Ovary (tissue), 7 donors: ENCODE measurements at regions not wholly inside any gene's neighbourhood (a gene's known extent, or its start where the extent isn't known, plus 50 kb on each side); places are given as distances from the start of the nearest gene placed in this dataset.

Experiments used
- DNase-seq, 5 donors: peaks; one replicate each; pipeline ENCODE4 v3.0.0-alpha.2; 2019 to 2020
- H3K27ac ChIP-seq, 2 donors: fragments of 200-600 bp; one replicate each; pipeline versions ENCODE4 v1.5.1 to v1.8.0; 2019 to 2022
- H3K27me3 ChIP-seq: fragments of 200-600 bp; one replicate; pipeline ENCODE4 v1.8.0; 2022
- H3K36me3 ChIP-seq: fragments of 200-600 bp; sonication (generic); one replicate; pipeline ENCODE4 v1.5.1; 2019
- H3K4me1 ChIP-seq: one replicate; pipeline ENCODE4 v1.8.1; 2013; ENCODE audit warnings: mild to moderate bottlenecking, moderate library complexity; ENCODE audit not compliant: insufficient read depth
- H3K4me3 ChIP-seq: fragments of 200-600 bp; sonication (generic); one replicate; pipeline ENCODE4 v1.5.1; 2017
- H3K9me3 ChIP-seq, 2 donors: fragments of 200-600 bp in 1 of 2; sonication (generic) in 1 of 2; one replicate each; pipeline versions ENCODE4 v1.5.1 to v1.8.1; 2013 to 2019; ENCODE audit warnings: mild to moderate bottlenecking in 1 of 2, moderate library complexity in 1 of 2
- EP300 ChIP-seq: sonication (generic); formaldehyde crosslinking; IDR thresholded peaks from one replicate; pipeline ENCODE4 v1.6.1; 2017; ENCODE audit warnings: antibody characterized with exemption
- POLR2A ChIP-seq: fragments of 450-650 bp; IDR thresholded peaks from one replicate; pipeline ENCODE4 v1.6.1; 2017; ENCODE audit warnings: antibody characterized with exemption, mild to moderate bottlenecking, moderate library complexity
- WGBS, 3 donors: extraction: QIAGEN DNeasy Blood & Tissue Kit in 1 of 3; methylation state at CpG; one replicate each; pipeline versions ENCODE4 v1.1.5 to v1.1.7; 2013 to 2017; 5-methylcytosine and 5-hydroxymethylcytosine counted together
- intact Hi-C, 4 donors: fragments of 100-400 bp; cut with DNase I; formaldehyde crosslinking; loops; one replicate each; pipeline versions ENCODE4 v1.11.0 to v1.15.1; 2022 to 2023
- TF ChIP-seq, protein P1 (sequence below), 3 donors: fragments of 450-650 bp in 2 of 3; fragments of 200-600 bp in 1 of 3; IDR thresholded peaks; one replicate each; pipeline versions ENCODE4 v1.5.1 to v1.8.0; 2016 to 2022; ENCODE audit warnings: antibody characterized with exemption in 3 of 3, mild to moderate bottlenecking in 1 of 3
- donor health status: DM: no; HTN: no; CAD: no; lungs with moderate emphysema.
- donor health status: DM: no; HTN: no; CAD: no.
- donor health status: Bipolar disorder and iron deficiency.
- donor health status: DM: no; HTN: no; CAD: no.
- donor health status: DM: yes; HTN: yes; CAD: no.

DNA sequence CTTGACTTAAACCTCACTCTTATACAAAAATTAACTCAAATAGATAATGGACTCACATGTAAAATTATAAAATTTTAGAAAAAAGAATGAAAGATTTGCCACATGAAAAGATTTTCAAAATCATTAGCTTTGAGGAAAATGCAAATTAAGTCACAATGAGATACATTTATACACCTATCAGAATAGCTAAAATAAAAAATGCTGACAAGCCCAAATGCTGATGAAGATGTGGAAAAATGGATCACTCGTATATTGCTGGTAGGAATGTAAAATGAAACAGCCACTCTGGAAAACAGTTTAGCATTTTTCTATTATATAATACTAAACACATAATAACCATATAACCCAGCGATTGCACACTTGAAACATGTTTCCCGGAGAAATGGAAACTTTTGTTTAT is 316.2 kb downstream of the ANKRD50 start:
- Histone ChIP-seq H3K36me3 (no peaks in the 10 kb centered on the region), H3K4me3 (no peak overlapping the region), H3K27me3 (no peaks in the 10 kb centered on the region), H3K4me1 (no peaks in the 10 kb centered on the region), H3K9me3 (no peaks in the 10 kb centered on the region), H3K27ac (no peak overlapping the region)
- intact Hi-C loops, result no loop called here
- no peak for TF ChIP-seq EP300
- TF ChIP-seq, protein P1, sequence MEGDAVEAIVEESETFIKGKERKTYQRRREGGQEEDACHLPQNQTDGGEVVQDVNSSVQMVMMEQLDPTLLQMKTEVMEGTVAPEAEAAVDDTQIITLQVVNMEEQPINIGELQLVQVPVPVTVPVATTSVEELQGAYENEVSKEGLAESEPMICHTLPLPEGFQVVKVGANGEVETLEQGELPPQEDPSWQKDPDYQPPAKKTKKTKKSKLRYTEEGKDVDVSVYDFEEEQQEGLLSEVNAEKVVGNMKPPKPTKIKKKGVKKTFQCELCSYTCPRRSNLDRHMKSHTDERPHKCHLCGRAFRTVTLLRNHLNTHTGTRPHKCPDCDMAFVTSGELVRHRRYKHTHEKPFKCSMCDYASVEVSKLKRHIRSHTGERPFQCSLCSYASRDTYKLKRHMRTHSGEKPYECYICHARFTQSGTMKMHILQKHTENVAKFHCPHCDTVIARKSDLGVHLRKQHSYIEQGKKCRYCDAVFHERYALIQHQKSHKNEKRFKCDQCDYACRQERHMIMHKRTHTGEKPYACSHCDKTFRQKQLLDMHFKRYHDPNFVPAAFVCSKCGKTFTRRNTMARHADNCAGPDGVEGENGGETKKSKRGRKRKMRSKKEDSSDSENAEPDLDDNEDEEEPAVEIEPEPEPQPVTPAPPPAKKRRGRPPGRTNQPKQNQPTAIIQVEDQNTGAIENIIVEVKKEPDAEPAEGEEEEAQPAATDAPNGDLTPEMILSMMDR (IDR thresholded peaks at IDR 0.05), result no peak
- DNase-seq, result no peak
- 70 to 82% (median 81%) methylated on average over 3 of the region's 3 CpGs for WGBS, 3 donors

GRCh38 chr4:124401606-124402005 is 310.9 kb downstream of the ANKRD50 start:
- no peaks in the 10 kb centered on the region for H3K4me1 ChIP-seq
- no peak overlapping the region for H3K4me3 ChIP-seq
- no peaks in the 10 kb centered on the region for H3K36me3 ChIP-seq
- no peak overlapping the region for H3K27ac ChIP-seq
- no peaks in the 10 kb centered on the region for H3K27me3 ChIP-seq
- DNase-seq, result no peak
- WGBS, 3 donors, result 70 to 76% (median 73%) methylated on average over 3 of the region's 3 CpGs
- intact Hi-C loops, result no loop called here
- H3K9me3 ChIP-seq, result no peaks in the 10 kb centered on the region
- TF ChIP-seq, protein P1 (IDR thresholded peaks at IDR 0.05), result no peak
- TF ChIP-seq POLR2A (no peak), EP300 (no peak)

DNA sequence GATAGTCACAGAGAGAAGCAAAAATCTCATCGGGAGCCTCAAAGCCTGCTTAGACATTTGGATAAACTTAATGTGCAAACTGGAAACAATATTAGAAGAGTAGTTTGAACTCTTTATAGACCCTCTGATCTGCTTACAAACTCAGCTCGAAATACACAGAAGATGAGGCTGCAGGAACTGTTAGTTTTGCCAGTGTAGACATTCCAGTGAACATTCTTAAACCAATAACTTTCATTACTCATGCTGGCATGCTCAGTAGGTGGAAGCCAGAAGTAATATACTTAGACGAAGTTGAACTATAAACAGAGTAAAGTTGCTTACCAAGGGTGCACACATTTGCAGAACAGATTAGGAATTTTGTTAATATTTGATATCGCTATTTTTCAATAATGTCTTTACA is 303.5 kb downstream of the ANKRD50 start:
- no peak for TF ChIP-seq EP300
- no peak for TF ChIP-seq POLR2A
- TF ChIP-seq, protein P1 (IDR thresholded peaks at IDR 0.05), result no peak
- no peak overlapping the region for H3K4me3 ChIP-seq
- no peaks in the 10 kb centered on the region for H3K4me1 ChIP-seq
- 60 to 75% (median 68%) methylated on average over 4 of the region's 4 CpGs for WGBS, 3 donors
- H3K27me3 ChIP-seq, result no peaks in the 10 kb centered on the region
- intact Hi-C loops, result no loop called here
- no peak for DNase-seq
- no peak overlapping the region for H3K27ac ChIP-seq
- H3K9me3 ChIP-seq, result no peaks in the 10 kb centered on the region
- no peaks in the 10 kb centered on the region for H3K36me3 ChIP-seq

DNA sequence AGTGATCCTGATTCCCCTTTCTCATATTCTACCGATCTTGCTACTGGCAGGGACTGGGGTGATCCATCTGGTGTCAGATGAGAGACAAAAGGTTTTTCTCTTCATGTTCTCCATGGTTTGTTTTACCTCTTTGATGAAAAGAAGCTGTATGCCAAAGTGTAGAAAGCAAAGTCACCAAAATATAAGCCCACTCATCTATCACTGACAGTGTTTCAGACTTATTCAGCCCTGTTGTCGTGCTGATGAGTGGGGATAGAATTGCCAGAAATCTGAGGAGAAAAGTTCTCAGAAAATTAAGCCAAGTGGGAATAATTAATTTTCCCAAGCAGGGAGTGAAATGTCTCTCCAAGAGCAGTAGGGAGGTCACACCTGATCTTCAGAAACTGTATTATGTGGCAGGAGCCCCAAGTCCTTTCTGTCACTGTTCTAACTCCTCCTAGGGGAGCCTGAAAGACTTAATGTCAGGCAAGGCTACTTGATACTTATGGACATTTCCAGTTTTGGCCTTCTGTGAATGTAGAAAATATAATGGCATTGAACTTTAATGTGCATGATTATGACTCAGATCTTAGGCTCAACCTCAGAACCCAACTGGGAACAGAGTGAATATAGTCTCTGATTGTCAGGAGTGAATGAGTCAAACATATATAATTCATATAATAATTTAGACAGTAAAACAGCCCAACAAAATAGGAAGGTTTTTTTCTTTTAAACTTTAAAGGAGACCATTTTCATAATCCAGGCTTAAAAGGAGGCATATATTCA is 298.1 kb downstream of the ANKRD50 start:
- TF ChIP-seq EP300, result no peak
- TF ChIP-seq, protein P1 (IDR thresholded peaks at IDR 0.05), result no peak
- no peak for TF ChIP-seq POLR2A
- Histone ChIP-seq H3K36me3 (no peaks in the 10 kb centered on the region), H3K27ac (no peak overlapping the region), H3K4me3 (no peak overlapping the region), H3K27me3 (no peaks in the 10 kb centered on the region), H3K4me1 (no peaks in the 10 kb centered on the region), H3K9me3 (no peaks in the 10 kb centered on the region)
- no peak for DNase-seq
- intact Hi-C loops, result no loop called here
- 77 to 94% (median 93%) methylated on average over 2 of the region's 2 CpGs for WGBS, 3 donors
